KMS-11 (cell line): ENCODE measurements at regions not wholly inside any gene's neighbourhood (a gene's known extent, or its start where the extent isn't known, plus 50 kb on each side); places are given as distances from the start of the nearest gene placed in this dataset.
"Not testable (repeated sequence)": the region's sequence is repeated elsewhere in the genome, so short reads cannot be mapped to it uniquely, and the experiment has no call there.

Source experiments
- H2AFZ ChIP-seq: fragments of 200-600 bp; sonication (generic); 2 replicates; pipeline ENCODE4 v1.6.1; 2016; ENCODE audit warnings: antibody characterized with exemption, mixed run types, low read depth
- H3K27ac ChIP-seq: fragments of 200-600 bp; sonication (generic); 2 replicates; pipeline ENCODE4 v1.6.1; 2016; ENCODE audit warnings: mild to moderate bottlenecking, mixed run types
- H3K27me3 ChIP-seq: fragments of 200-600 bp; sonication (generic); 2 replicates; pipeline ENCODE4 v1.6.1; 2017; ENCODE audit warnings: mild to moderate bottlenecking, low read depth, mixed run types, moderate library complexity; ENCODE audit not compliant: insufficient read depth
- H3K36me3 ChIP-seq: fragments of 200-600 bp; sonication (generic); 2 replicates; pipeline ENCODE4 v1.6.1; 2017; ENCODE audit warnings: mild to moderate bottlenecking, mixed run types; ENCODE audit not compliant: insufficient read depth
- H3K4me1 ChIP-seq: fragments of 200-600 bp; sonication (generic); 2 replicates; pipeline ENCODE4 v1.6.1; 2016; ENCODE audit warnings: mild to moderate bottlenecking, low read depth, mixed run types; ENCODE audit not compliant: poor library complexity, severe bottlenecking
- H3K4me2 ChIP-seq: fragments of 200-600 bp; sonication (generic); 2 replicates; pipeline ENCODE4 v1.7.0; 2016; ENCODE audit warnings: mild to moderate bottlenecking, mixed run types
- H3K4me3 ChIP-seq: fragments of 200-600 bp; sonication (generic); IDR thresholded peaks from 2 replicates; pipeline ENCODE4 v1.6.1; 2017; ENCODE audit warnings: low read depth, low read length, mixed read lengths; ENCODE audit not compliant: insufficient read depth
- H3K79me2 ChIP-seq: fragments of 200-600 bp; sonication (generic); 2 replicates; pipeline ENCODE4 v1.6.1; 2016; ENCODE audit warnings: low read depth, mixed run types; ENCODE audit not compliant: insufficient read depth
- H3K9ac ChIP-seq: fragments of 200-600 bp; sonication (generic); 2 replicates; pipeline ENCODE4 v1.6.1; 2016; ENCODE audit warnings: mild to moderate bottlenecking, mixed run types
- H4K20me1 ChIP-seq: fragments of 200-600 bp; sonication (generic); 2 replicates; pipeline ENCODE4 v1.6.1; 2016; ENCODE audit warnings: mild to moderate bottlenecking, mixed run types; ENCODE audit not compliant: insufficient read depth
- TF ChIP-seq, protein P1 (sequence below): fragments of 200-600 bp; sonication (generic); conservative IDR thresholded peaks from 2 replicates; pipeline ENCODE4 v1.6.1; 2017; ENCODE audit warnings: low read depth, mild to moderate bottlenecking, antibody characterized with exemption, low read length, moderate library complexity, mixed read lengths

DNA sequence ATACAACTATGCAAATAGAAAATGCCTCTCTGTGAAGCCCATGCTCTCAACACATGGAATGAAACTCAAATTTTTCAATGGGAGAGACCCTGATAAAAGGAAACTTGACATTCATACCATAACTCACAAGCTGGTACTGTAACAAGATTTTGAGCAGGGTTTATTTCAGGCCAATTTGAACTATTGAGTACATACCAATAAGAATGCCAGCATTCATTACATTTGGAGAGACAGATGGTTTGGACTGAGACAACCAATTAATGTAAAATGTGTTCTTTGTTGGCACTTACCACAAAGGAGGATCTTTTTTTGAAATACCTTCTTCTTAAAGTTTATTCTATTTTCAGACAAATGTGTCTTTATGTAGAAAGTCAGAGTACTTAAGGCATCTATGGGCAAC is 1357.0 kb upstream of the GOT2 start:
- Histone ChIP-seq H3K9ac (no peak overlapping the region), H3K4me2 (no peak overlapping the region), H3K27me3 (no peaks in the 10 kb centered on the region), H3K36me3 (no peaks in the 10 kb centered on the region), H2AFZ (no peak overlapping the region), H3K4me3 (no peak overlapping the region), H3K79me2 (no peaks in the 10 kb centered on the region), H4K20me1 (no peaks in the 10 kb centered on the region), H3K27ac (no peak overlapping the region), H3K4me1 (no peaks in the 10 kb centered on the region)
- TF ChIP-seq, protein P1, sequence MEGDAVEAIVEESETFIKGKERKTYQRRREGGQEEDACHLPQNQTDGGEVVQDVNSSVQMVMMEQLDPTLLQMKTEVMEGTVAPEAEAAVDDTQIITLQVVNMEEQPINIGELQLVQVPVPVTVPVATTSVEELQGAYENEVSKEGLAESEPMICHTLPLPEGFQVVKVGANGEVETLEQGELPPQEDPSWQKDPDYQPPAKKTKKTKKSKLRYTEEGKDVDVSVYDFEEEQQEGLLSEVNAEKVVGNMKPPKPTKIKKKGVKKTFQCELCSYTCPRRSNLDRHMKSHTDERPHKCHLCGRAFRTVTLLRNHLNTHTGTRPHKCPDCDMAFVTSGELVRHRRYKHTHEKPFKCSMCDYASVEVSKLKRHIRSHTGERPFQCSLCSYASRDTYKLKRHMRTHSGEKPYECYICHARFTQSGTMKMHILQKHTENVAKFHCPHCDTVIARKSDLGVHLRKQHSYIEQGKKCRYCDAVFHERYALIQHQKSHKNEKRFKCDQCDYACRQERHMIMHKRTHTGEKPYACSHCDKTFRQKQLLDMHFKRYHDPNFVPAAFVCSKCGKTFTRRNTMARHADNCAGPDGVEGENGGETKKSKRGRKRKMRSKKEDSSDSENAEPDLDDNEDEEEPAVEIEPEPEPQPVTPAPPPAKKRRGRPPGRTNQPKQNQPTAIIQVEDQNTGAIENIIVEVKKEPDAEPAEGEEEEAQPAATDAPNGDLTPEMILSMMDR = no peak

DNA sequence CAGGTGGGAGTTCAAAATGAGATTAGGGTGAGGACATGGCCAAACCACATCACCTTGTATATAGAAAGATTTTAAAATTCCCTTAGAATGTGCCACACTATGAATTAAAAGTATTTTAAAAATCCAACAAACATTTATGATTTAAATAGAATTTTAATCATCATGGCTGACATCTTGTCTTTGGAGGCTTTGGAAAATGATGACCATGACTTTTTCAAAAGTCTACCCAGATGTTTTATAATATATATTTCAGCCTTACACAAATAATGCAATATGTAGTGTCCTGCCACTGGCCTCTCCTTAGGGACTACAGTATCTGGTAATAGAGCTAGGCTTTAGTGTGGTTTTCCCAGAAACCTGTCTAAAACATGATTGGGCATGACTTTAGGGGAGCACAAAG is 1353.4 kb upstream of the GOT2 start:
- H2AFZ ChIP-seq = no peak overlapping the region
- no peak overlapping the region for H3K4me2 ChIP-seq
- H3K79me2 ChIP-seq = no peaks in the 10 kb centered on the region
- H3K4me3 ChIP-seq = no peak overlapping the region
- no peaks in the 10 kb centered on the region for H3K4me1 ChIP-seq
- H3K27me3 ChIP-seq = no peaks in the 10 kb centered on the region
- H3K9ac ChIP-seq = no peak overlapping the region
- TF ChIP-seq, protein P1 = no peak
- H4K20me1 ChIP-seq = no peaks in the 10 kb centered on the region
- H3K36me3 ChIP-seq = no peaks in the 10 kb centered on the region
- H3K27ac ChIP-seq = no peak overlapping the region

DNA sequence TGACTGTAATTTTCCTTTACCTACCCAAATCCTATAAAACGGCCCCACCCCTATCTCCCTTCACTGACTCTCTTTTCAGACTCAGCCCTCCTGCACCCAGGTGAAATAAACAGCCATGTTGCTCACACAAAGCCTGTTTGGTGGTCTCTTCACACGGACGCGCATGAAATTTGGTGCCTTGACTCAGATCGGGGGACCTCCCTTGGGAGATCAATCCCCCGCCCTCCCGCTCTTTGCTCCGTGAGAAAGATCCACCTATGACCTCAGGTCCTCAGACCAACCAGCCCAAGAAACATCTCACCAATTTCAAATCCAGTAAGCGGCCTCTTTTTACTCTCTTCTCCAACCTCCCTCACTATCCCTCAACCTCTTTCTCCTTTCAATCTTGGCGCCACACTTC is 1344.7 kb upstream of the GOT2 start:
- H3K4me2 ChIP-seq, H4K20me1 ChIP-seq, H3K27me3 ChIP-seq, H3K4me3 ChIP-seq, H3K9ac ChIP-seq, H3K27ac ChIP-seq, H3K36me3 ChIP-seq, H3K79me2 ChIP-seq, H2AFZ ChIP-seq, H3K4me1 ChIP-seq: not testable (repeated sequence)

DNA sequence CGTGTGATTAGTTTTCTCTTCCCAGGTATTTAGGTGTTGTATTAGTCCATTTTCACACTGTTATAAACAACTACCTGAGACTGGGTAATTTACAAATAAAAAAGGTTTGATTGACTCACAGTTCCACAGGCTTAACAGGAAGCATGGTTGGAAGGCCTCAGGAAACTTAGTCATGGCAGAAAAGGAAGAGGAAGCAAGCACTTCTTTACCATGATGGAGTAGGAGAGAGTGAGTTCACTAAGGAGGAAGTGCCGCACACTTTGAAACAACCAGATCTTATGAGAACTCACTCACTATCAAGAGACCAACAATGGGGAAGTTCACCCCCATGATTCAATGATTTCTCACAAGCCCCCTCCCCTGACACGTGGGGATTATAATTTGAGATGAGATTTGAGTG is 1343.7 kb upstream of the GOT2 start:
- H3K27me3 ChIP-seq = no peaks in the 10 kb centered on the region
- H3K27ac ChIP-seq = no peak overlapping the region
- H3K9ac ChIP-seq = no peak overlapping the region
- no peak overlapping the region for H2AFZ ChIP-seq
- no peaks in the 10 kb centered on the region for H3K4me1 ChIP-seq
- no peaks in the 10 kb centered on the region for H3K36me3 ChIP-seq
- H4K20me1 ChIP-seq = no peaks in the 10 kb centered on the region
- H3K4me3 ChIP-seq = no peak overlapping the region
- no peaks in the 10 kb centered on the region for H3K79me2 ChIP-seq
- TF ChIP-seq, protein P1 = no peak
- no peak overlapping the region for H3K4me2 ChIP-seq

DNA sequence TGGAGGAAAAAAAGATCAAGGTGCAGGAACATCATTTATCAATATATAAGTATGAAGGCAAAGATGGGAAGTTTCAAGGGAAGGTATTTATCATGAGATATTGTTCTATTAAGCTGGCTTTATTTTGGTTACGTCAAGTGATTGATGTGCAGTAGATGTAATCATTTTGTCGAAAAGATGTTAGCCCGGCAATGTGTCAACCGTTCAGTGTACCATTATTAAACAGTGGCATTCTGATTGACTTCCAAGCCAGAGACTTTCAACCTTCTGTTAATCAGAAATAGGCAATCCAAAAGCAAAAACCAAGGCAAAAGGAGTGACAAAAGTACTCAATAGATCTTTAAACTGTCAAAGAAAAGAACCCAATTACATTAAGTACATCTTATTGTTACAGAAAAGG is 1340.3 kb upstream of the GOT2 start:
- no peaks in the 10 kb centered on the region for H3K79me2 ChIP-seq
- no peak overlapping the region for H2AFZ ChIP-seq
- TF ChIP-seq, protein P1 = no peak
- H4K20me1 ChIP-seq = no peaks in the 10 kb centered on the region
- H3K36me3 ChIP-seq = no peaks in the 10 kb centered on the region
- H3K27ac ChIP-seq = no peak overlapping the region
- no peaks in the 10 kb centered on the region for H3K4me1 ChIP-seq
- H3K9ac ChIP-seq = no peak overlapping the region
- no peak overlapping the region for H3K4me2 ChIP-seq
- H3K4me3 ChIP-seq = no peak overlapping the region
- no peaks in the 10 kb centered on the region for H3K27me3 ChIP-seq
